Endothelial cell (in vitro differentiated cells): ENCODE measurements at regions not wholly inside any gene's neighbourhood (a gene's known extent, or its start where the extent isn't known, plus 50 kb on each side); places are given as distances from the start of the nearest gene placed in this dataset.

Experiments used
- DNase-seq: peaks from one replicate; pipeline ENCODE4 v3.0.0; 2021; ENCODE audit warnings: low spot score
- H3K27ac Mint-ChIP-seq: one replicate; pipeline ENCODE4 v1.8.0; 2021; ENCODE audit warnings: mixed read lengths, inconsistent platforms; ENCODE audit not compliant: unreplicated experiment
- H3K27me3 Mint-ChIP-seq: one replicate; pipeline ENCODE4 v1.8.0; 2021; ENCODE audit warnings: mild to moderate bottlenecking, moderate library complexity, mixed read lengths, inconsistent platforms; ENCODE audit not compliant: unreplicated experiment
- H3K36me3 Mint-ChIP-seq: one replicate; pipeline ENCODE4 v1.8.0; 2021; ENCODE audit warnings: mild to moderate bottlenecking, low read depth, mixed read lengths, inconsistent platforms; ENCODE audit not compliant: unreplicated experiment
- H3K4me1 Mint-ChIP-seq: one replicate; pipeline ENCODE4 v1.8.0; 2021; ENCODE audit warnings: mild to moderate bottlenecking, mixed read lengths, inconsistent platforms; ENCODE audit not compliant: unreplicated experiment
- H3K4me3 Mint-ChIP-seq: one replicate; pipeline ENCODE4 v1.8.0; 2021; ENCODE audit warnings: mild to moderate bottlenecking, mixed read lengths, inconsistent platforms; ENCODE audit not compliant: unreplicated experiment
- H3K9me3 Mint-ChIP-seq: one replicate; pipeline ENCODE4 v1.8.0; 2021; ENCODE audit warnings: mixed read lengths, inconsistent platforms; ENCODE audit not compliant: unreplicated experiment
- CTCF ChIP-seq: fragments of 200-600 bp; sonication (generic); IDR thresholded peaks from one replicate; pipeline ENCODE4 v1.5.0; 2021; ENCODE audit warnings: antibody characterized with exemption; ENCODE audit not compliant: unreplicated experiment

- H3K4me3 Mint-ChIP-seq, result no peak overlapping the region
- H3K27ac Mint-ChIP-seq, result peak overlapping the region; percentile 65
- H3K4me1 Mint-ChIP-seq, result peaks cover 12% of the 10 kb centered on the region
Observed at GRCh38 chr9:95742821-95743220, 132.7 kb upstream of the ERCC6L2 start.

GRCh38 chr9:95741631-95742030, 133.9 kb upstream of the ERCC6L2 start:
- Mint-ChIP-seq H3K27me3 (no peaks in the 10 kb centered on the region), H3K36me3 (no peaks in the 10 kb centered on the region), H3K9me3 (no peaks in the 10 kb centered on the region), H3K4me3 (no peak overlapping the region), H3K4me1 (peaks cover 12% of the 10 kb centered on the region), H3K27ac (no peak overlapping the region)
- no peak for DNase-seq
- TF ChIP-seq CTCF, result no peak

More at GRCh38 chr9:95742821-95743220, 132.7 kb upstream of the ERCC6L2 start:
- TF ChIP-seq CTCF, result no peak
- H3K36me3 Mint-ChIP-seq, result no peaks in the 10 kb centered on the region
- no peaks in the 10 kb centered on the region for H3K9me3 Mint-ChIP-seq
- H3K27me3 Mint-ChIP-seq, result no peaks in the 10 kb centered on the region
- peak; percentile 55 for DNase-seq

- DNase-seq, result no peak
- Mint-ChIP-seq H3K27ac (no peak overlapping the region), H3K9me3 (no peaks in the 10 kb centered on the region), H3K4me1 (peaks cover 12% of the 10 kb centered on the region), H3K36me3 (no peaks in the 10 kb centered on the region), H3K4me3 (no peak overlapping the region), H3K27me3 (no peaks in the 10 kb centered on the region)
- TF ChIP-seq CTCF, result no peak
Observed at GRCh38 chr9:95740217-95741004, 135.1 kb upstream of the ERCC6L2 start.

- TF ChIP-seq CTCF, result no peak
- no peaks in the 10 kb centered on the region for H3K9me3 Mint-ChIP-seq
- peaks cover 10% of the 10 kb centered on the region for H3K4me1 Mint-ChIP-seq
- no peak overlapping the region for H3K27ac Mint-ChIP-seq
- H3K4me3 Mint-ChIP-seq, result no peak overlapping the region
- DNase-seq, result no peak
- no peaks in the 10 kb centered on the region for H3K36me3 Mint-ChIP-seq
- no peaks in the 10 kb centered on the region for H3K27me3 Mint-ChIP-seq
Observed at GRCh38 chr9:95738438-95738837, 137.1 kb upstream of the ERCC6L2 start.

- peaks cover 1% of the 10 kb centered on the region for H3K4me1 Mint-ChIP-seq
- H3K27me3 Mint-ChIP-seq, result peaks cover 1% of the 10 kb centered on the region
- no peak overlapping the region for H3K4me3 Mint-ChIP-seq
- peak overlapping the region; percentile 42 for H3K27ac Mint-ChIP-seq
- TF ChIP-seq CTCF, result no peak
- H3K36me3 Mint-ChIP-seq, result no peaks in the 10 kb centered on the region
- DNase-seq, result no peak
- no peaks in the 10 kb centered on the region for H3K9me3 Mint-ChIP-seq
Observed at GRCh38 chr9:95736891-95737522, 138.5 kb upstream of the ERCC6L2 start.
